ENCODE measurements at regions not wholly inside any gene's neighbourhood (a gene's known extent, or its start where the extent isn't known, plus 50 kb on each side); places are given as distances from the start of the nearest gene placed in this dataset.

DNA sequence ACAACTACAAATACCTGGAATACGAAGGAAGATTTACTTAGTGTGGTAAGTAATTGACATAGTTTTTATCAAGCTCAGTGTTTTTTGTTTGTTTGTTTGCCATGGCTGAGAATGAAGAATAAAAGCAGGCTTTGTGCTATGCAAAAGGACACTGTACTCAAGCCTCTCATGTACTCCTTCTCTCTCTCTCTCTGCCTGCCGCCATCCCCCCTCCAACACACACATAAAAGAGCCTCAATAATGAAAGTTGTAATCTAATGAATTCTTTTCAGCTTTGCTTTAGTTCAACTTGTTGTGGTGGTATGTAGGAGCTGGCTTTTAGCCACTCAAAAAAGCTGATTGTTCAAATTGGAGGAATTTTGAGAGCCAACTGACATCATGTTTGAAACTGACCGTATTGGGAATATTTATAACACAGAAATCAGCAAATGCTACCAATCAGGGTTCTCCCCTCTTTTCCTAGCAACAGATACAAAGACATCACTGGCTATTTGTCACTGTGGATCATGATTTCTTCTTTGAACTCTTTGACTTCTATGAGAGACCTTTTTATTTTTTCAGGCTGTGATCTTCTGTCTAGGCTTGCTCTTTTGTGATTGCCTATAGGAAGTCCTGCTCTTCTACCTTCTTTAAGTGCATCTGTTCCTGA is 1148.8 kb downstream of the RAPGEF2 start:
- DNase-seq (ENCODE audit: low read depth, low spot score) (no peak), ATAC-seq (no peak)
- no peaks in the 10 kb centered on the region for H3K9me2 ChIP-seq (ENCODE audit: insufficient read depth)
- H2AFZ ChIP-seq (ENCODE audit: low read depth, low read length, poor library complexity, severe bottlenecking): no peak overlapping the region
- H3K9ac ChIP-seq (ENCODE audit: low read length): no peak overlapping the region
- H3K27me3 ChIP-seq (ENCODE audit: insufficient read depth, low read length): no peaks in the 10 kb centered on the region
- no peak overlapping the region for H3K27ac ChIP-seq (ENCODE audit: low read depth, low read length)
- no peak for TF ChIP-seq YY1 (IDR thresholded peaks at IDR 0.05; ENCODE audit: extremely low read depth, insufficient replicate concordance, low read depth, low read length)
- no peak for TF ChIP-seq CBX3 (IDR thresholded peaks at IDR 0.05; ENCODE audit: low read depth)
- TF ChIP-seq ZFX (IDR thresholded peaks at IDR 0.05): no peak
- no peak for TF ChIP-seq SRF (IDR thresholded peaks at IDR 0.05; ENCODE audit: low read depth)
- no peak for TF ChIP-seq CEBPB (IDR thresholded peaks at IDR 0.05; ENCODE audit: low read depth)
- TF ChIP-seq ZBTB33 (IDR thresholded peaks at IDR 0.05; ENCODE audit: extremely low read depth, insufficient replicate concordance, low read length): no peak
- no peak for TF ChIP-seq TCF7L2 (IDR thresholded peaks at IDR 0.05; ENCODE audit: borderline replicate concordance, extremely low read depth, insufficient read depth, insufficient read length)
- TF ChIP-seq ZNF274 (IDR thresholded peaks at IDR 0.05; ENCODE audit: low read depth, low read length): no peak
- TF ChIP-seq FOSL1 (IDR thresholded peaks at IDR 0.05; ENCODE audit: low read depth): no peak
- TF ChIP-seq MAX (IDR thresholded peaks at IDR 0.05): no peak
- TF ChIP-seq CTCF (IDR thresholded peaks at IDR 0.05 in 2 of 3, conservative IDR thresholded peaks at IDR 0.05 in 1 of 3; ENCODE audit: borderline replicate concordance in 1 of 3, insufficient read depth in 1 of 3, low read depth in 2 of 3, low read length in 2 of 3): no peak
- no peak for TF ChIP-seq EZH2phosphoT487 (IDR thresholded peaks at IDR 0.05; ENCODE audit: borderline replicate concordance)
- TF ChIP-seq EGR1 (IDR thresholded peaks at IDR 0.05; ENCODE audit: low read depth): no peak
- no peak for TF ChIP-seq SIN3A (IDR thresholded peaks at IDR 0.05; ENCODE audit: low read depth)
- no peak for TF ChIP-seq EZH2 (IDR thresholded peaks at IDR 0.05)
- no peak for TF ChIP-seq RAD21 (IDR thresholded peaks at IDR 0.05; ENCODE audit: low read depth)
- intact Hi-C loops (cut with micrococcal nuclease): no loop called here
- H3K4me3 ChIP-seq (replicated peaks in 1 of 2; ENCODE audit: low read depth in 1 of 2, low read length in 2 of 2): no peak overlapping the region
- no peaks in the 10 kb centered on the region for H3K36me3 ChIP-seq (ENCODE audit: control insufficient read depth in 1 of 2, insufficient read depth in 2 of 2, low read length in 2 of 2)
- no peak overlapping the region for H3K4me2 ChIP-seq (ENCODE audit: low read length)
- no peaks in the 10 kb centered on the region for H3K79me2 ChIP-seq (ENCODE audit: insufficient read depth, low read length)
- RAD21 ChIA-PET (ENCODE audit: low non-redundant PET in 1 of 2, low total read pairs in 2 of 2, uncharacterized antibody in 2 of 2, unreplicated experiment in 2 of 2): no interaction called here
- CTCF ChIA-PET: no interaction called here
- BruUV-seq (replicated peaks): no TSS peak
- no peaks in the 10 kb centered on the region for H3K4me1 ChIP-seq (ENCODE audit: control insufficient read depth in 1 of 2, insufficient read depth in 2 of 2, low read length in 2 of 2)
- POLR2A ChIA-PET: no interaction called here
- no peaks in the 10 kb centered on the region for H4K20me1 ChIP-seq (ENCODE audit: insufficient read depth)
- peaks cover 0 to 3% of the 10 kb centered on the region in 2 experiments; a peak in 1 of 4 replicates for H3K9me3 ChIP-seq (ENCODE audit: control insufficient read depth in 1 of 2, insufficient read depth in 1 of 2, low read depth in 1 of 2, low read length in 2 of 2)

All from HCT116 (cell line).